ENCODE measurements at regions not wholly inside any gene's neighbourhood (a gene's known extent, or its start where the extent isn't known, plus 50 kb on each side); places are given as distances from the start of the nearest gene placed in this dataset.

DNA sequence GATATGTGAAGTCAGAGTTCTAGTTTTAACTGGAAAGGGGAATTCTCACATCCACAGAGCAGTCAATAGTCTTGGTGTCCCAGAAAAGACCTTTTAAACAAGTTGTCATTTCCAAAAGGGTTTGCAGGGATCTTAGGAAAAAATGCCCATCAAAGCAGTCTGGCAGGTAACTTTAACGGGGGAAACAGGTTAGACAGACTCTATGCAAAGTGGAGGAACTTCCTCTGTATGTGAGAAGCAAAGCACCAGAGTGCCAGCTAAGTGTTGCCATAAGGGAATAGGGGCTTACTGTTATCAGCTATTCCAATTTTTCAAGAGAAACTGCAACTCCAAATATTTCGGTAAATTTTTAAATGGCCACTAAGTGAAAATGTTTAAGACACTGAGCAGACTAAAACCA is 307.9 kb upstream of the MDFIC2 start:
- H3K4me3 ChIP-seq (ENCODE audit: low read depth in 1 of 3, low read length in 3 of 3), result no peak overlapping the region
- H3K27ac ChIP-seq (ENCODE audit: low read depth in 1 of 2, low read length in 2 of 2), result no peak overlapping the region
- H3K4me1 ChIP-seq (ENCODE audit: control insufficient read depth in 4 of 4, insufficient read depth in 4 of 4, low read length in 3 of 4), result no peaks in the 10 kb centered on the region
- H3K9ac ChIP-seq (ENCODE audit: low read depth in 1 of 2, low read length in 2 of 2), result no peak overlapping the region
- H3K27me3 ChIP-seq (ENCODE audit: control insufficient read depth in 4 of 4, insufficient read depth in 4 of 4, low read length in 3 of 4), result peaks cover 0 to 10% (median 0%) of the 10 kb centered on the region in 4 donors
- no peak for DNase-seq (ENCODE audit: low spot score)
- TF ChIP-seq YY1 (IDR thresholded peaks at IDR 0.05), result no peak
- TF ChIP-seq JUND (IDR thresholded peaks at IDR 0.05), result no peak
- no peak for TF ChIP-seq FOXA1 (IDR thresholded peaks at IDR 0.05)
- no peak for TF ChIP-seq HNF4G (IDR thresholded peaks at IDR 0.05)
- no peak for TF ChIP-seq GABPA (IDR thresholded peaks at IDR 0.05 in 1 of 2, conservative IDR thresholded peaks at IDR 0.05 in 1 of 2)
- no peak for TF ChIP-seq TAF1 (conservative IDR thresholded peaks at IDR 0.05)
- TF ChIP-seq, protein P1, sequence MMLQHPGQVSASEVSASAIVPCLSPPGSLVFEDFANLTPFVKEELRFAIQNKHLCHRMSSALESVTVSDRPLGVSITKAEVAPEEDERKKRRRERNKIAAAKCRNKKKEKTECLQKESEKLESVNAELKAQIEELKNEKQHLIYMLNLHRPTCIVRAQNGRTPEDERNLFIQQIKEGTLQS (IDR thresholded peaks at IDR 0.05), result no peak
- TF ChIP-seq RXRA (IDR thresholded peaks at IDR 0.05), result no peak
- TF ChIP-seq EGR1 (IDR thresholded peaks at IDR 0.05; ENCODE audit: low read depth in 2 of 2), result no peak
- no peak for TF ChIP-seq RAD21 (IDR thresholded peaks at IDR 0.05)
- no peak for TF ChIP-seq HNF4A (conservative IDR thresholded peaks at IDR 0.05)
- TF ChIP-seq, protein P2, sequence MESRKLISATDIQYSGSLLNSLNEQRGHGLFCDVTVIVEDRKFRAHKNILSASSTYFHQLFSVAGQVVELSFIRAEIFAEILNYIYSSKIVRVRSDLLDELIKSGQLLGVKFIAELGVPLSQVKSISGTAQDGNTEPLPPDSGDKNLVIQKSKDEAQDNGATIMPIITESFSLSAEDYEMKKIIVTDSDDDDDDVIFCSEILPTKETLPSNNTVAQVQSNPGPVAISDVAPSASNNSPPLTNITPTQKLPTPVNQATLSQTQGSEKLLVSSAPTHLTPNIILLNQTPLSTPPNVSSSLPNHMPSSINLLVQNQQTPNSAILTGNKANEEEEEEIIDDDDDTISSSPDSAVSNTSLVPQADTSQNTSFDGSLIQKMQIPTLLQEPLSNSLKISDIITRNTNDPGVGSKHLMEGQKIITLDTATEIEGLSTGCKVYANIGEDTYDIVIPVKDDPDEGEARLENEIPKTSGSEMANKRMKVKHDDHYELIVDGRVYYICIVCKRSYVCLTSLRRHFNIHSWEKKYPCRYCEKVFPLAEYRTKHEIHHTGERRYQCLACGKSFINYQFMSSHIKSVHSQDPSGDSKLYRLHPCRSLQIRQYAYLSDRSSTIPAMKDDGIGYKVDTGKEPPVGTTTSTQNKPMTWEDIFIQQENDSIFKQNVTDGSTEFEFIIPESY (IDR thresholded peaks at IDR 0.05), result no peak
- TF ChIP-seq, protein P3, sequence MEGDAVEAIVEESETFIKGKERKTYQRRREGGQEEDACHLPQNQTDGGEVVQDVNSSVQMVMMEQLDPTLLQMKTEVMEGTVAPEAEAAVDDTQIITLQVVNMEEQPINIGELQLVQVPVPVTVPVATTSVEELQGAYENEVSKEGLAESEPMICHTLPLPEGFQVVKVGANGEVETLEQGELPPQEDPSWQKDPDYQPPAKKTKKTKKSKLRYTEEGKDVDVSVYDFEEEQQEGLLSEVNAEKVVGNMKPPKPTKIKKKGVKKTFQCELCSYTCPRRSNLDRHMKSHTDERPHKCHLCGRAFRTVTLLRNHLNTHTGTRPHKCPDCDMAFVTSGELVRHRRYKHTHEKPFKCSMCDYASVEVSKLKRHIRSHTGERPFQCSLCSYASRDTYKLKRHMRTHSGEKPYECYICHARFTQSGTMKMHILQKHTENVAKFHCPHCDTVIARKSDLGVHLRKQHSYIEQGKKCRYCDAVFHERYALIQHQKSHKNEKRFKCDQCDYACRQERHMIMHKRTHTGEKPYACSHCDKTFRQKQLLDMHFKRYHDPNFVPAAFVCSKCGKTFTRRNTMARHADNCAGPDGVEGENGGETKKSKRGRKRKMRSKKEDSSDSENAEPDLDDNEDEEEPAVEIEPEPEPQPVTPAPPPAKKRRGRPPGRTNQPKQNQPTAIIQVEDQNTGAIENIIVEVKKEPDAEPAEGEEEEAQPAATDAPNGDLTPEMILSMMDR (IDR thresholded peaks at IDR 0.05; ENCODE audit: low read depth, low read length, missing input control), result no peak
- WGBS, result 42% methylated on average over 2 of the region's 2 CpGs
- H3K36me3 ChIP-seq (ENCODE audit: control insufficient read depth in 4 of 4, insufficient read depth in 3 of 4, low read depth in 1 of 4, low read length in 3 of 4), result no peaks in the 10 kb centered on the region
- no peaks in the 10 kb centered on the region for H3K9me3 ChIP-seq (ENCODE audit: control insufficient read depth in 4 of 4, low read length in 3 of 4)

DNA sequence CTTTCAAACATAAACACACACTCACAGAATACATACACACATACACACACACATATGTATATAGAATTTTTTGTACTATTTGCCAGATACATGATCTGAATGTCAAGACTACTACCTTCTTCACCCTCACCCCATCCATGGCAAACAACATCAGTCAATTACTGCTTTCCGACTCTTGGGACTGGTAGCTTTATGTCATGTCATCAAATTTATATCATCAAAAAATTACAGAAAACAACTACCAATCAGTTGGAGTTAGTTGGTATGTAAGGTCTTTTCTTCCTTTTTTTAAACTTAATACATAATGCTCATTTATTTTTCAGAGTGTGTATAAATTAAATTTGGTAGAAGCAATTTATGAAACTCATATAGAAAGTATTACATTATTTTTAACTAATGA is 305.7 kb upstream of the MDFIC2 start:
- Histone ChIP-seq H3K4me3 (ENCODE audit: low read depth in 1 of 3, low read length in 3 of 3) (no peak overlapping the region), H3K9ac (ENCODE audit: low read depth in 1 of 2, low read length in 2 of 2) (no peak overlapping the region), H3K27ac (ENCODE audit: low read depth in 1 of 2, low read length in 2 of 2) (no peak overlapping the region), H3K9me3 (ENCODE audit: control insufficient read depth in 4 of 4, low read length in 3 of 4) (no peaks in the 10 kb centered on the region), H3K4me1 (ENCODE audit: control insufficient read depth in 4 of 4, insufficient read depth in 4 of 4, low read length in 3 of 4) (no peaks in the 10 kb centered on the region), H3K27me3 (ENCODE audit: control insufficient read depth in 4 of 4, insufficient read depth in 4 of 4, low read length in 3 of 4) (peaks cover 0 to 10% (median 0%) of the 10 kb centered on the region in 4 donors), H3K36me3 (ENCODE audit: control insufficient read depth in 4 of 4, insufficient read depth in 3 of 4, low read depth in 1 of 4, low read length in 3 of 4) (no peaks in the 10 kb centered on the region)
- no peak for DNase-seq (ENCODE audit: low spot score)
- 89% methylated on average over 1 of the region's 1 CpG for WGBS
- TF ChIP-seq FOXA1 (IDR thresholded peaks at IDR 0.05) (no peak), HNF4G (IDR thresholded peaks at IDR 0.05) (no peak), EGR1 (IDR thresholded peaks at IDR 0.05; ENCODE audit: low read depth in 2 of 2) (no peak), YY1 (IDR thresholded peaks at IDR 0.05) (no peak), SP1 (IDR thresholded peaks at IDR 0.05) (no peak), TAF1 (conservative IDR thresholded peaks at IDR 0.05) (no peak), NR2F2 (IDR thresholded peaks at IDR 0.05) (no peak), FOXA2 (IDR thresholded peaks at IDR 0.05) (no peak), JUND (IDR thresholded peaks at IDR 0.05) (no peak), HNF4A (conservative IDR thresholded peaks at IDR 0.05) (no peak), RXRA (IDR thresholded peaks at IDR 0.05) (no peak)
- TF ChIP-seq, protein P4, sequence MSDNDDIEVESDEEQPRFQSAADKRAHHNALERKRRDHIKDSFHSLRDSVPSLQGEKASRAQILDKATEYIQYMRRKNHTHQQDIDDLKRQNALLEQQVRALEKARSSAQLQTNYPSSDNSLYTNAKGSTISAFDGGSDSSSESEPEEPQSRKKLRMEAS (IDR thresholded peaks at IDR 0.05), result no peak
- TF ChIP-seq, protein P3 (IDR thresholded peaks at IDR 0.05; ENCODE audit: low read depth, low read length, missing input control), result no peak
- TF ChIP-seq, protein P5, sequence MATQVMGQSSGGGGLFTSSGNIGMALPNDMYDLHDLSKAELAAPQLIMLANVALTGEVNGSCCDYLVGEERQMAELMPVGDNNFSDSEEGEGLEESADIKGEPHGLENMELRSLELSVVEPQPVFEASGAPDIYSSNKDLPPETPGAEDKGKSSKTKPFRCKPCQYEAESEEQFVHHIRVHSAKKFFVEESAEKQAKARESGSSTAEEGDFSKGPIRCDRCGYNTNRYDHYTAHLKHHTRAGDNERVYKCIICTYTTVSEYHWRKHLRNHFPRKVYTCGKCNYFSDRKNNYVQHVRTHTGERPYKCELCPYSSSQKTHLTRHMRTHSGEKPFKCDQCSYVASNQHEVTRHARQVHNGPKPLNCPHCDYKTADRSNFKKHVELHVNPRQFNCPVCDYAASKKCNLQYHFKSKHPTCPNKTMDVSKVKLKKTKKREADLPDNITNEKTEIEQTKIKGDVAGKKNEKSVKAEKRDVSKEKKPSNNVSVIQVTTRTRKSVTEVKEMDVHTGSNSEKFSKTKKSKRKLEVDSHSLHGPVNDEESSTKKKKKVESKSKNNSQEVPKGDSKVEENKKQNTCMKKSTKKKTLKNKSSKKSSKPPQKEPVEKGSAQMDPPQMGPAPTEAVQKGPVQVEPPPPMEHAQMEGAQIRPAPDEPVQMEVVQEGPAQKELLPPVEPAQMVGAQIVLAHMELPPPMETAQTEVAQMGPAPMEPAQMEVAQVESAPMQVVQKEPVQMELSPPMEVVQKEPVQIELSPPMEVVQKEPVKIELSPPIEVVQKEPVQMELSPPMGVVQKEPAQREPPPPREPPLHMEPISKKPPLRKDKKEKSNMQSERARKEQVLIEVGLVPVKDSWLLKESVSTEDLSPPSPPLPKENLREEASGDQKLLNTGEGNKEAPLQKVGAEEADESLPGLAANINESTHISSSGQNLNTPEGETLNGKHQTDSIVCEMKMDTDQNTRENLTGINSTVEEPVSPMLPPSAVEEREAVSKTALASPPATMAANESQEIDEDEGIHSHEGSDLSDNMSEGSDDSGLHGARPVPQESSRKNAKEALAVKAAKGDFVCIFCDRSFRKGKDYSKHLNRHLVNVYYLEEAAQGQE (IDR thresholded peaks at IDR 0.05), result no peak
- TF ChIP-seq, protein P2 (IDR thresholded peaks at IDR 0.05), result no peak

Measured in liver (tissue), 8 donors.